GM19239 (cell line): ENCODE measurements at regions not wholly inside any gene's neighbourhood (a gene's known extent, or its start where the extent isn't known, plus 50 kb on each side); places are given as distances from the start of the nearest gene placed in this dataset.

Source experiments
- DNase-seq: peaks from one replicate; pipeline ENCODE4 v3.0.0; 2011; ENCODE audit warnings: low spot score; ENCODE audit not compliant: insufficient read length
- FAIRE-seq: peaks from 2 replicates; lab custom pipeline; 2011; peaks lifted over from hg19 to GRCh38; lab: Jason Lieb, UNC

GRCh38 chr5:67417839-67418238 is 221.2 kb upstream of the CD180 start:
- DNase-seq: no peak
- no peak for FAIRE-seq

DNA sequence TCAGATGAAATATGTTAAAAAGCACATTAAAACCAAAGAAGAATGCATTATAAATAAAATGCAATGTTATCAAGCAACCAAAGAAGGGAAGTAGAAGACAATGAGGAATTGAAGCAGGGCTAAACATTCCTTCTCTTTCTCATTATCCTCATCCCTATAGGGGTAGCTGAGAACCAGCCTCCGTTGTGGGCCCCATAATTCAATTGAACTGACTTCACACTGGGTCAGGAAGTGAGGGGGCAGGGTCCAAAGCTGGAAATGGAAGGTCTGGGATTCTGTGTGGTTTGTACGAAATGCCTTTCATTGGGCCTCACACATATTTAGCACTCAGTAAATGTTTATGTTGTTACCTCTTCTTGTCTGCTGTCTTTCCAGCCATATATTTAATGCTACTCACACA is 220.4 kb upstream of the CD180 start:
- FAIRE-seq (no peak), DNase-seq (no peak)

- DNase-seq (no peak), FAIRE-seq (no peak)
Measured at GRCh38 chr5:67416133-67416937, 219.7 kb upstream of the CD180 start.

GRCh38 chr5:67414712-67415111 is 218.1 kb upstream of the CD180 start:
- FAIRE-seq (no peak), DNase-seq (no peak)

DNA sequence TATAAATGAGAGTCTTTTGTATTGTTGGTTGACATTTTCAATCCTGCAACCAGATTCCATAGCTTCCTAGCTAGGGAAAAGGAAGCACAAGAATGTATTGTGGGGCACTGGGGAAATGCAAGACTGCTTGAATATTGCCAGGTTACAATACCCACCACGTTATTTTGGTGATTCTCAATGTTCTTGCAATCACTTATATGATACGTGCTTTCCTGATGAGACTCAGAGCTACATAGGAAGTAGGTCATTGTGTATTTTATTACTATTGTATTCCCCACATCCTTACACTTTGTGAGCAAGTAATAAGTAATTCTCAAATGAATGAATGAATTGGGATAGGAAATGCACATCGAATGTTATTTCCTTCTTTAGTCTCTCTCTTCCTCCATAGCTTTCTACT is 217.1 kb upstream of the CD180 start:
- FAIRE-seq: no peak

DNA sequence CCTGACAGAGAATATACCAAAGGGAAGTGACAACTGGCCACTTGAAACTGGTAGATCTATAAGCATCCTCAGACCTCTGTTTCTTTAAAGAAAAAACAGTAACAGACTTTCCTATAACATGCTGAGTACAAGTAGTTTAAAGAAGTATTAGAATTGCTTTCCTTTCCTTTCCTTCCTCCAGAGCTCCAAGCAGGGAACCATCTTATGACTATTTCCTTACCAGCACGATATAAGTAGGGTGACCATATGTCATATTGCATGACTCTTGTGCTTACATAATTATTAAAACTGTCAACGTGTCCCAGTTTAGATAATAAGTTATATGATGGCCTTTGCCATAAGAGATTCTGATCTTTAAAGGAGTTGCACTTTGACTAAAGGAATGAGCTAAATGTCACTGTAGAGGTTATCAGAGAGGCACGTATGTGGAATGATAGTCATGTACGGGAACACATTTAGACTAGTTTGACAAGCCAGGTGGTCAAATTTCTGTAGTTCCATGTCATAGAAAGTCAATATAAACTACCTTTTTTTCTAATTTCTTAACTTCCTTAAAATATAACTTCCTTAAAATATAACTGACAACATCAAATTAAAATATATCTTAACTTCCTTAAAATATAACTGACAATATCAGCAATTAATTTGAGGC is 212.7 kb upstream of the CD180 start:
- no peak for DNase-seq

More for the DNA sequence above, 217.1 kb upstream of the CD180 start:
- no peak for DNase-seq

GRCh38 chr5:67407979-67408378 is 211.4 kb upstream of the CD180 start:
- no peak for FAIRE-seq
- no peak for DNase-seq

More for the DNA sequence above, 212.7 kb upstream of the CD180 start:
- FAIRE-seq: peak; percentile 21

GRCh38 chr5:67405755-67406154 is 209.2 kb upstream of the CD180 start:
- FAIRE-seq (no peak), DNase-seq (no peak)

GRCh38 chr5:67405101-67405364 is 208.4 kb upstream of the CD180 start:
- no peak for FAIRE-seq
- no peak for DNase-seq

GRCh38 chr5:67404256-67405100 is 207.9 kb upstream of the CD180 start:
- DNase-seq (no peak), FAIRE-seq (no peak)

GRCh38 chr5:67402526-67402925 is 205.9 kb upstream of the CD180 start:
- DNase-seq (no peak), FAIRE-seq (no peak)

- DNase-seq (no peak), FAIRE-seq (no peak)
Measured at GRCh38 chr5:67401172-67401571, 204.6 kb upstream of the CD180 start.

- no peak for DNase-seq
- FAIRE-seq: no peak
Measured at GRCh38 chr5:67400752-67401151, 204.2 kb upstream of the CD180 start.

GRCh38 chr5:67395790-67396418 is 199.3 kb upstream of the CD180 start:
- FAIRE-seq (no peak), DNase-seq (no peak)

- DNase-seq: no peak
- FAIRE-seq: no peak
Measured at GRCh38 chr5:67393211-67393610, 196.6 kb upstream of the CD180 start.

GRCh38 chr5:67390935-67391334 is 194.3 kb upstream of the CD180 start:
- DNase-seq (no peak), FAIRE-seq (no peak)

- FAIRE-seq (no peak), DNase-seq (no peak)
Measured at GRCh38 chr5:67383451-67383850, 186.9 kb upstream of the CD180 start.

GRCh38 chr5:67381236-67381880 is 184.8 kb upstream of the CD180 start:
- FAIRE-seq: no peak

GRCh38 chr5:67380431-67380830 is 183.8 kb upstream of the CD180 start:
- FAIRE-seq: no peak

More at GRCh38 chr5:67381236-67381880, 184.8 kb upstream of the CD180 start:
- DNase-seq: no peak

GRCh38 chr5:67379753-67380152 is 183.2 kb upstream of the CD180 start:
- FAIRE-seq: no peak
- DNase-seq: no peak

More at GRCh38 chr5:67380431-67380830, 183.8 kb upstream of the CD180 start:
- DNase-seq: no peak
